LNCaP clone FGC (cell line): ENCODE measurements at regions not wholly inside any gene's neighbourhood (a gene's known extent, or its start where the extent isn't known, plus 50 kb on each side); places are given as distances from the start of the nearest gene placed in this dataset.

ENCODE experiments used
- DNase-seq: peaks from one replicate; pipeline ENCODE4 v3.0.0-alpha.2; 2011; ENCODE audit warnings: low read depth
- H3K4me3 ChIP-seq: 2 replicates; pipeline ENCODE4 v1.5.1; 2011; ENCODE audit warnings: mild to moderate bottlenecking, low read depth, low read length, control low read depth
- CTCF ChIP-seq: IDR thresholded peaks from 2 replicates; pipeline ENCODE4 v1.5.1; 2012; ENCODE audit warnings: mild to moderate bottlenecking; ENCODE audit not compliant: control insufficient read depth, insufficient read depth; ENCODE audit errors: extremely low read depth

- no peak overlapping the region for H3K4me3 ChIP-seq
- no peak for TF ChIP-seq CTCF
- DNase-seq, result no peak
Observed at GRCh38 chr5:91635950-91636734, 253.0 kb upstream of the ARRDC3 start.

- no peak for TF ChIP-seq CTCF
- DNase-seq, result no peak
- H3K4me3 ChIP-seq, result no peak overlapping the region
Observed at GRCh38 chr5:91632871-91633270, 249.8 kb upstream of the ARRDC3 start.

- no peak for TF ChIP-seq CTCF
- H3K4me3 ChIP-seq, result no peak overlapping the region
- DNase-seq, result no peak
Observed at GRCh38 chr5:91611746-91612145, 228.6 kb upstream of the ARRDC3 start.

GRCh38 chr5:91607675-91608074 is 224.6 kb upstream of the ARRDC3 start:
- no peak for DNase-seq
- no peak for TF ChIP-seq CTCF
- H3K4me3 ChIP-seq, result no peak overlapping the region

- DNase-seq, result no peak
- no peak overlapping the region for H3K4me3 ChIP-seq
- no peak for TF ChIP-seq CTCF
Observed at GRCh38 chr5:91599863-91600262, 216.7 kb upstream of the ARRDC3 start.

GRCh38 chr5:91598216-91598615 is 215.1 kb upstream of the ARRDC3 start:
- no peak overlapping the region for H3K4me3 ChIP-seq
- no peak for TF ChIP-seq CTCF
- no peak for DNase-seq

- no peak for TF ChIP-seq CTCF
- H3K4me3 ChIP-seq, result no peak overlapping the region
- no peak for DNase-seq
Observed at GRCh38 chr5:91595424-91595823, 212.3 kb upstream of the ARRDC3 start.
